Aorta (tissue), 5 donors: ENCODE measurements at regions not wholly inside any gene's neighbourhood (a gene's known extent, or its start where the extent isn't known, plus 50 kb on each side); places are given as distances from the start of the nearest gene placed in this dataset.

ENCODE experiments used
- ATAC-seq: fragments of 200-7000 bp; cut with Tn5 transposase; one replicate; pipeline ENCODE4 v1.9.1; 2022; ENCODE audit warnings: moderate library complexity; ENCODE audit not compliant: low FRiP score
- DNase-seq, 2 donors: peaks; one replicate each; pipeline ENCODE4 v3.0.0-alpha.2; 2020
- H3K27ac ChIP-seq, 2 donors: one replicate each; pipeline ENCODE4 v1.5.1; 2013; ENCODE audit warnings: low read length in 2 of 2, mild to moderate bottlenecking in 2 of 2, moderate library complexity in 2 of 2, control low read depth in 1 of 2, inconsistent platforms in 1 of 2, low read depth in 1 of 2
- H3K27me3 ChIP-seq, 2 donors: one replicate each; pipeline ENCODE4 v1.6.1; 2013; ENCODE audit warnings: control low read depth in 1 of 2, low read length in 1 of 2, mild to moderate bottlenecking in 1 of 2, moderate library complexity in 1 of 2; ENCODE audit not compliant: insufficient read depth in 2 of 2, control insufficient read depth in 1 of 2
- H3K36me3 ChIP-seq, 2 donors: one replicate each; pipeline ENCODE4 v1.6.1; 2013; ENCODE audit warnings: control low read depth in 1 of 2, low read length in 1 of 2, mild to moderate bottlenecking in 1 of 2; ENCODE audit not compliant: insufficient read depth in 2 of 2, control insufficient read depth in 1 of 2
- H3K4me1 ChIP-seq, 2 donors: one replicate each; pipeline ENCODE4 v1.6.1; 2013; ENCODE audit warnings: low read length in 2 of 2, control low read depth in 1 of 2, mild to moderate bottlenecking in 1 of 2, moderate library complexity in 1 of 2; ENCODE audit not compliant: insufficient read depth in 2 of 2, control insufficient read depth in 1 of 2
- H3K4me3 ChIP-seq, 2 donors: one replicate each; pipeline ENCODE4 v1.5.1; 2013; ENCODE audit warnings: low read length in 2 of 2, control low read depth in 1 of 2, mild to moderate bottlenecking in 1 of 2
- H3K9me3 ChIP-seq: one replicate; pipeline ENCODE4 v1.6.1; 2013; ENCODE audit warnings: mild to moderate bottlenecking, low read length; ENCODE audit not compliant: control insufficient read depth
- WGBS, 2 donors: extraction: QIAGEN DNeasy Blood & Tissue Kit; methylation state at CpG; one replicate each; pipeline ENCODE4 v1.1.7; 2013; 5-methylcytosine and 5-hydroxymethylcytosine counted together
- intact Hi-C, 2 donors: fragments of 100-400 bp; cut with DNase I; formaldehyde crosslinking; loops; one replicate each; pipeline versions ENCODE4 v1.14.2 to v1.15.0; 2022
- donor health status: healthy with polysubstance abuse.
- donor health status: Bipolar disorder and iron deficiency.
- donor health status: DM: no; HTN: no; CAD: no.
- donor health status: DM: no; HTN: no; CAD: no.
- donor health status: DM: yes; HTN: yes; CAD: no.

DNA sequence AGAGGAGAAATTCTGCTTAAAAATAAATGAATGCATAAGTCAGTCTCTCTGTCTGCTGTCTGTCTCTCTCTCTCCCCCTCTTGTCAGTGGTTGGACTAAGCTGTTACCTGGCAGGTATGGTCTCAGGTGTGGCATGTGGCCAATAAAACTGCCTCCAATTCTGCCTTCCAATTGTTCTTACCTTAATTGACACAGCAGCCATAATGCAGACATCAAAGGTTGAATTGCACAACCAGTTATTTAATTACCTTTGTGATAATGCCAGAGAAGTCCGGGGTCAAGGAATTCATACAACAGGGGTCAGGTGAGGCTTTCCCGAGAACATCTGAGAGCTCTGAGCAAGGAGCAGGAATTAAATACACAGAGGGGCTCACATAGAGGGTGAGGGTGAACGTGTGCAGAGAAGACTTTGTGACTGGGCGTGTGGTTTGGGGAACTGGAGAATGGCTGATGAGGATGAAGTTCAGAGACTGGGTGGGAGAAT is 78.8 kb upstream of the CDYL2 start:
- Histone ChIP-seq H3K36me3 (no peaks in the 10 kb centered on the region), H3K9me3 (peaks cover 2% of the 10 kb centered on the region), H3K4me1 (no peaks in the 10 kb centered on the region), H3K27me3 (no peaks in the 10 kb centered on the region), H3K27ac (no peak overlapping the region), H3K4me3 (no peak overlapping the region)
- ATAC-seq (no peak), DNase-seq (no peak)
- 77 to 81% methylated on average over 4 of the region's 4 CpGs for WGBS, 2 donors
- intact Hi-C loops, result no loop called here

GRCh38 chr16:80875616-80876015 is 71.2 kb upstream of the CDYL2 start:
- Histone ChIP-seq H3K36me3 (no peaks in the 10 kb centered on the region), H3K4me3 (no peak overlapping the region), H3K4me1 (no peaks in the 10 kb centered on the region), H3K27me3 (no peaks in the 10 kb centered on the region), H3K9me3 (no peaks in the 10 kb centered on the region), H3K27ac (no peak overlapping the region)
- 4% methylated on average over 5 of the region's 5 CpGs for WGBS, 2 donors
- DNase-seq, result no peak
- ATAC-seq, result no peak
- intact Hi-C loops, result no loop called here

DNA sequence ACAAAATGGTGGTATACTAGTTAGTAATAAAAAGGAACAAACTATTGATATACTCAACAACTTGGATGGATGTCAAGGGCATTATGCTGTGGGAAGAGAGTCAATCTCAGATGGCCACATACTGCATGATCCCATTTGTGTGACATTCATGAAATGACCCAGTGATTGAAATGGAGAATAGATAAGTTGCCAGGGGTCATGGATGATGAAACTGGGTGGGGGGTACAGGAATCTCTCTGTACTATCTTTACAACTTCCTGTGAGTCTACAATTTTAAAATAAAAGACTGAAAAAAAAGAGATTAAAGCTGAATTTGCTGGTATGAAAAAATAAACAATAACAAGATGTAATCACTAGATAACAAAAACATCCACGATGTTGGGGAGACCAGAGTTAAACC is 70.5 kb upstream of the CDYL2 start:
- no peak for ATAC-seq

GRCh38 chr16:80862160-80862705 is 57.8 kb upstream of the CDYL2 start:
- Histone ChIP-seq H3K4me1 (no peaks in the 10 kb centered on the region), H3K36me3 (no peaks in the 10 kb centered on the region), H3K4me3 (no peak overlapping the region), H3K27ac (no peak overlapping the region), H3K27me3 (no peaks in the 10 kb centered on the region), H3K9me3 (peaks cover 2% of the 10 kb centered on the region)
- DNase-seq (no peak), ATAC-seq (no peak)
- intact Hi-C loops, result no loop called here
- WGBS, 2 donors, result 54 to 77% methylated on average over 3 of the region's 3 CpGs

More for the DNA sequence above, 70.5 kb upstream of the CDYL2 start:
- no peaks in the 10 kb centered on the region for H3K4me1 ChIP-seq
- H3K9me3 ChIP-seq, result no peaks in the 10 kb centered on the region
- H3K27ac ChIP-seq, result no peak overlapping the region
- no peaks in the 10 kb centered on the region for H3K36me3 ChIP-seq
- 11% methylated on average over 1 of the region's 1 CpG for WGBS, 2 donors
- H3K27me3 ChIP-seq, result no peaks in the 10 kb centered on the region
- intact Hi-C loops, result no loop called here
- H3K4me3 ChIP-seq, result no peak overlapping the region
- no peak for DNase-seq
